GM03348 (cell line): ENCODE measurements at regions not wholly inside any gene's neighbourhood (a gene's known extent, or its start where the extent isn't known, plus 50 kb on each side); places are given as distances from the start of the nearest gene placed in this dataset.

ENCODE experiments used
- DNase-seq: peaks from one replicate; pipeline ENCODE4 v3.0.0; 2012; ENCODE audit warnings: low spot score

- DNase-seq: no peak
Measured at GRCh38 chr3:66165660-66166059, 55.1 kb upstream of the SLC25A26 start.

DNA sequence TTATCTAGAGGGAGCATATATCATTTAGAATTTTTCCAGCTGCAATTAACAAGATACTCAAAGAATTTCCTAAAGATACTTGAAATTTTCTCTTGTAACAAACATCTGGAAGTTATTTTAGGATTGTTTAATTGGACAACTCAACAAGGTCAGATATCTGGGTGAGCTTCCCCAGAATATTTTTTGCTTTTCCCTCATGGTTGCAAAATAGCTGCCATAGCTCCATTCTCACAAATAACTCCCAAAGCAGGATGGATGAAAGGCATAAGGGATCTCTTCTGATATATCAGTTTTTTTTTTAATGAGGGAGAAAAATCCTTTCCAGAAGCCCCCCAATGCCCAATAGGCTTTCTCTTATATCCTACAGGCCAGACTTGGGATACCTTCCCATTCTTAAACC lies 56.6 kb upstream of the SLC25A26 start:
- no peak for DNase-seq

DNA sequence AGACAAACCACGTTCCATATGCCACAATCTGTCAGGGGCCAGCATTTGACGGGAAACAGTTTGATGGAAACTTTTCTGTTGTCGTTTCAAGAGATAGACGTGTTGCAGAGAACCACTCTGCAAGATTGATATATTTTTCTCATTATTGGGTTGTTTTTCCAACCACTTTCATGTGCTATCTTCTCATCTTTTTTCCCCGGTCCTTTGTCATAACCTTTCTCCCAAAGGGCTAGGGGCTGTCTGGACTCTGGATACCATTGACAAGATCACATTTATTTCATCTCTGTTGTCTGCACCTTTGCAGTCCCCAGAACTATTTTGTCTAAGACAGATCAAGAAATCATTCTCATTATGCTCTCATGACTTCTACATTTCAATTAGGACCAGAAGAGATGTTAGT lies 57.6 kb upstream of the SLC25A26 start:
- DNase-seq: no peak

GRCh38 chr3:66162766-66163165 lies 58.0 kb upstream of the SLC25A26 start:
- DNase-seq: no peak

GRCh38 chr3:66158933-66159683 lies 61.7 kb upstream of the SLC25A26 start:
- DNase-seq: no peak

- DNase-seq: no peak
Measured at GRCh38 chr3:66154444-66154861, 66.3 kb upstream of the SLC25A26 start.

DNA sequence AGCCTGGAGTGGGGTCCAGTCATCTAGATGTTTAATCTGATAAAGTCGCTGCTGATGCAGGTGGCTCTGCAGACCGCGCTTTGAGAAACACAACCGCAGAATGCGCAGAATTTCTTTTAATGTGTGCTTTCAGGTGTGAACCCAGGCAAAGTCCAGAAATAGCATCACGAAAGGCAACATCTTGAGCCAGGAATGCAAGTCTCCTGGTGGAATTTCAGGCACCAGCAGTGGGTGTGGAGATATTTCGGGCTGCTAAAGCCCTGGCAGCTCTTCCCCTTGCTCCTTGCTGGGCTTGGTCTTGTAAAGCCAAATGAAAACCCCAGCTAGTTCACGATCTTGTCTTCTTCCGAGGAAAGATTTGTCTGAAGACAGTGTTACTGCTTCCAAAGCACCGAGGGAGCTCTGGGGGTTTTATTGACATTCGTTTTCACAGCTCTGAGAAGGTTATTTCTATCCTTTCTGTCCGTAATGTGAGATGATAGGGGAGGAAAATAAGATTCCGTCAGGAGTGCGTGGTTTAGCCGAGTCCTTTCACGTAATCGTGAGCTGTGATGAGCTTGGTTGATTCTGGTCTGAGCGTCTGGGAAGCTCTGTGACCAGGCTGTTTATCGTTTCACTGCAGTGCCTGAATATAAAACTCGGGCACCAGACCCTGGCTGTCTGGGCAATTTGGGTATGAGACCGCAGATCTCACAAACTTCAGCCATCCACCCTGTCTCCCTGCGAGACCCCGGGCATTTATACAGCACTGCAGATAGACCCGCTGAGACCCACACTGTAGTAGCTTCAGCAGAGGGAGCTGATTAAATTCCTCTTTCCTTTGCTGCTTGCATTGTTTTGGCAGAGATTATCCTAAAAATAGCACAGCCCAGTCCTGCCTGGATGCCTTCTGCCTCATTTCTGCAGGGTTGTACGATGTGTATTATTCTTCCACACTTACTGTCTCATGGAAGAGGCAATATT lies 67.0 kb upstream of the SLC25A26 start:
- peak; percentile 67 for DNase-seq

GRCh38 chr3:66152336-66152735 lies 68.5 kb upstream of the SLC25A26 start:
- DNase-seq: no peak

GRCh38 chr3:66150977-66151376 lies 69.8 kb upstream of the SLC25A26 start:
- no peak for DNase-seq

DNA sequence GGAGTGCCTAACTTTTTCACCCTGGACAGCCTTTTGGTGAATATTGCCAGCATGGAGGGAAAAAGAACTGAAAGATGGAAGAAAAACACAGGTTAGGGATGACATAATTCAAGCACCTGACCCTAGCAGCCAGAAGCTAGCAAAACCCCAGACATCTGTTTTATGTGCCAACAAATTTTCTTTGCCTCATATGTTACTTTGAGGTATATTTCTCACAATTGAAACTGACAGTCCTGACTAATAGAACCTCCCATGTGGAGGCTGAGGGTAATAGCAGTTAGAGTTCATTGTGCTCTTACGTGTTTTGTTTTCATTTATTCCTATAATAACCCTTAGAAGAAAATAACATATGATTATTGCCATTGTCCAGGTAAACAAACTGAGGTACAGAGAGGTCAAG lies 71.5 kb upstream of the SLC25A26 start:
- DNase-seq: no peak

GRCh38 chr3:66145408-66145733 lies 75.4 kb upstream of the SLC25A26 start:
- DNase-seq: no peak

DNA sequence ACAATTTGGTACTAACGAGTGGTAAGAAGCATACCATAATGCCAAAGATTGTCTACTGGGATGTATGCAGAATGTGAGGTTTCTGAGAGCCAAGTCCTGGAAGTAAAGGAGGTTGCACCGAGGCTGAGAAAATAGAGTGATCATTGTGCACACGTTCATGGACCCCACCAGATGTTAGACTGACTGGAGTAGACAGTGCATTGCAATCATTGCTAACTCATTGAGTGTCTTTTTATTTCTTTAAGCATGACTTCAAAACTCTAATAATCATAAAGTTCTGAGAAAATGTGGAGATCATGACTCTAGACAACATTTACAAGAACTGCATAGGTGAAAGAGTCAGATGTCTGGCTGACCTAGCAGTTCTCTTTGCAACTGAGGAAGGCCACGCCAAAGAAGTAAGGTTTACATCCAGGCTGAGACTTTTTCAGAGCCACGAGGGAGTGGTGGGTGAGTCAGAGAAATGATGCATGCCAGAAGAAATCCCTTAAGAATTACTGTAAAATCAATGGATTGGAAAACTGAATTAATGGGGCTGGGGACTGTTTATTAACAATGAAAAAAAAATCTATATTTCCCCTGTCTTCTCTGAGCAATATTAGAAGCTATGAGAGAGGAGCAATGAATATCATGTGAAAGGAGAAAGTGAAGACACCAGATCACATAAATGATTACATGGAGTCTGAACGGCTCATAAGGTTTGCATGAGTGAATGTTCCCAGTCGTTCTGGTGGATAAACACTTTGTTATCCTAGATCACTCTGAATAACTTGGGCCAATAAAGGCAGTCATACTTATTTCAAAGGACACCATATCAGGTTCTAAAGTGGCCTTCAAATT lies 76.0 kb upstream of the SLC25A26 start:
- DNase-seq: peak; percentile 37

- no peak for DNase-seq
Measured at GRCh38 chr3:66142079-66142478, 78.7 kb upstream of the SLC25A26 start.

DNA sequence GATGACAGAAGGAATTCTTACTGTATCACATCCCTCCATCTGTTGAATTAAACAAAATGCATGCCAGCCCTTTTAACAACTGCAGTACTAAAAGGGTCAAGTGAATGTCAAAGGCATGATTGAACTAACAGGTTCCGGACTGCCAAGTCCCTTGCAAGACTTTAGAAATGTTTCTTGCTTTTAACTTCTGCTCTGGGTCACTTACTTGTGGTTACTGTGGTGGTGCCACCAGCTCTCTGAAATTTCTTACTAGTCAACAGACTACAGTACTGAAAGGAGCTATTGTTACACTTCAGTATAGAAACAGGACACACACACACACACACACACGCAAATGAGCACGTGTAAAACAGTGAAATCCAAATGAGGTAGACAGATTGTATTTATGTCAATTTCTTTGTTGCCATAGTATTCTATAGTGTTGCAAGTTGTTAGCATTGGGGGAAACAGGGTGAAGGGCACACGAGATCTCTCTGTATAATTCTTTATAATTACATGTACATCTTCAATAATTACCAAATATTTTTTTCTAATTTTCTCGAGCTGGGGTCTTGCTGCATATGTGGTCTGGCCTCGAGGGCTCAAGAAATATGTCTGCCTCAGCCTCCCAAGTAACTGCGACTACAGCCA lies 79.9 kb upstream of the SLC25A26 start:
- no peak for DNase-seq

GRCh38 chr3:66140106-66140505 lies 80.7 kb upstream of the SLC25A26 start:
- no peak for DNase-seq

- DNase-seq: no peak
Measured at GRCh38 chr3:66139415-66139814, 81.4 kb upstream of the SLC25A26 start.

DNA sequence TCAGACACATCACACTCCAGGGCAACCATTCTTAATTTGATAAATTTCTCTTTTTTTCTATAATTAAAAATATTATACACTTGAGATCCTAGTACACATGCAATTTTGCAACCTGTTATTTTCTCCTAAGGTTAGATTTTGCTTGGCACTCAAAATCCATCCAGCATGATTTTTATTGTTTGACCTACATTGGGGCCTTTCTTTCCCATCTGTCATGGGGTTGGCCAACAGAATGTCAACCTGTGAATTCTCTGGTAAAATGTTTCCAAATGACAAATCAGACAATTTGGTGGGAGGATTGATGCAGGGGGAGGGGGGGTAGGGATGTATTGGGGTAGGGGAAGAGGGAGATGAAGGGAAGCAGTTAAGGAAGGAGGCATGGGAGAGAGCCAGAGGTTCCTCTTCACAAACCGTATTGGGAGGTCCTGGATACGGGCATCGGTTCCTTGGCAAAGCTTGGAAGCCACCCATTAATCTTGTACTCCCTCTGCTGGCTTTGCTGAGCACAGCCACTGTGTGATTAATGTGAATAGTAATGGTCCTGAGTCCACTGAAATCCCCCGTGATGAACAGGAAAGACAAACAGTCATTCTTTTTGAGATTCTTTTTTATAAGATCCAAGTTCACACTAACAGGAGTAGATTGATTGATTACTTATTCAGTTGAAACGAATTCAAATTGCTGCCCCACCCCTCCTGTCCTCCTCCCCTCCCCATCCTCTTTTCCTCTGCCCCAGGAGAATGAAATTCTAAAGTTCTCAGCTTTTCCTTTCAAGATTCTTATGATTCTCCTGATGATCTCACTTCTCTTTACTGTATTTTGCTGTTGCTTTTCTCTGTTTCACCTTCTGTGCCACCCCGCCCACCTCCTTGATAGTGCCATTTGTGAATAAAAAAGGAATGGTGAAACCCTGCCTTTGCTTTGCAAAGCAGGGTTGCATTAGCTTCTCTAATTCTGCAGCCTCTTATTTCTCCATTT lies 82.2 kb upstream of the SLC25A26 start:
- DNase-seq: peak; percentile 77

GRCh38 chr3:66136597-66136996 lies 84.2 kb upstream of the SLC25A26 start:
- no peak for DNase-seq

DNA sequence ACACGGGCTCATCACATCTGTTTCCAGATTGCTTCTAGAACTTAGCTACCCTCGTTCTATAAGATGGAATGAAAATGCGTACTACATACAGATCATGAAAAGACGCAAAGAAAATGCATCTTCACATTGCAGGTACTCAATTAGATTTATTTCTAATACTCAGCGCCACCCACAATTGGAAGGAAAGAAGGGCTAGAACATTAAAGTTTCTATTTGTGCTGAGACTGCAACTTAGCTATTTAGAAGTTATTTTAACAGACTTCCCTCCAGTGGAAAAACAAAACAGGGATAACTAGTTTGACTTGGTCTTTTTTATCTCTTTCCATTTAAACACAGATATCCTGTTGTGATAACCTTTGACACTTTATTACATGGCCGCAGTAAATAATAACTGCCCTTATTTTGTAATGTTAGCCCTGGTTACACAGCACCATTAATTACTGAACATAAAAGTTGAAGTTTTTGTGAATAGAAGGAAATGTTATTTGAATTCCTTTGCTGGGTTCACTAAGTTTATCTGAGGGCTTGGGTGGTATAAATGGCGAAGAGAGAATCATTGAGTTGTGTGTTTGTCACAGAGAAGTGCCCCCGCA lies 86.9 kb upstream of the SLC25A26 start:
- no peak for DNase-seq

GRCh38 chr3:66133050-66133757 lies 87.6 kb upstream of the SLC25A26 start:
- no peak for DNase-seq
